GM12878 (cell line): ENCODE measurements at regions not wholly inside any gene's neighbourhood (a gene's known extent, or its start where the extent isn't known, plus 50 kb on each side); places are given as distances from the start of the nearest gene placed in this dataset.

Experiments
- ATF3 ChIP-seq: IDR thresholded peaks from 2 replicates; pipeline ENCODE4 v1.6.1; 2011; ENCODE audit warnings: low read depth, mild to moderate bottlenecking, low read length, moderate library complexity, borderline replicate concordance; ENCODE audit errors: extremely low read depth
- CTCF ChIP-seq, 3 experiments: IDR thresholded peaks in 2 of 3; conservative IDR thresholded peaks in 1 of 3; 2 replicates each; pipeline ENCODE4 v1.5.1; 2011; ENCODE audit warnings: low read depth in 3 of 3, low read length in 3 of 3, mild to moderate bottlenecking in 3 of 3, control low read depth in 2 of 3, moderate library complexity in 2 of 3, inconsistent platforms in 1 of 3, mixed read lengths in 1 of 3; ENCODE audit not compliant: control insufficient read depth in 2 of 3, insufficient read depth in 1 of 3; ENCODE audit errors: extremely low read depth in 1 of 3
- ETV6 ChIP-seq, 2 experiments: fragments of 450-650 bp in 1 of 2; IDR thresholded peaks in 1 of 2; conservative IDR thresholded peaks in 1 of 2; 2 replicates each; pipeline ENCODE4 v1.6.1; 2014; ENCODE audit warnings: antibody characterized with exemption in 1 of 2, borderline replicate concordance in 1 of 2, low read depth in 1 of 2, mild to moderate bottlenecking in 1 of 2, moderate library complexity in 1 of 2
- EZH2 ChIP-seq: IDR thresholded peaks from 2 replicates; pipeline ENCODE4 v1.6.1; 2012; ENCODE audit warnings: low read depth, mild to moderate bottlenecking, control low read depth, inconsistent platforms, low read length, borderline replicate concordance; ENCODE audit not compliant: control insufficient read depth
- NR2C2 ChIP-seq: IDR thresholded peaks from 2 replicates; pipeline ENCODE4 v1.6.1; 2011; ENCODE audit warnings: borderline replicate concordance, low read depth; ENCODE audit not compliant: control insufficient read depth, insufficient read length
- NRF1 ChIP-seq: conservative IDR thresholded peaks from 2 replicates; pipeline ENCODE4 v1.6.1; 2011; ENCODE audit warnings: mild to moderate bottlenecking, low read depth, low read length, improper control_type of control experiment
- PML ChIP-seq: IDR thresholded peaks from 2 replicates; pipeline ENCODE4 v1.6.1; 2012; ENCODE audit warnings: low read length, inconsistent platforms
- POLR2A ChIP-seq: IDR thresholded peaks from 2 replicates; pipeline ENCODE4 v1.6.1; 2011; ENCODE audit warnings: low read depth, mild to moderate bottlenecking, low read length
- REST ChIP-seq: IDR thresholded peaks from 2 replicates; pipeline ENCODE4 v1.6.1; 2012; ENCODE audit warnings: mild to moderate bottlenecking, low read depth, low read length
- SREBF2 ChIP-seq: IDR thresholded peaks from 2 replicates; pipeline ENCODE4 v1.6.1; 2012; ENCODE audit warnings: mild to moderate bottlenecking, low read length
- SUPT20H ChIP-seq: IDR thresholded peaks from 2 replicates; pipeline ENCODE4 v1.6.1; 2011; ENCODE audit warnings: low read depth, mild to moderate bottlenecking, low read length, moderate library complexity, borderline replicate concordance; ENCODE audit not compliant: control insufficient read depth
- TAF1 ChIP-seq: IDR thresholded peaks from 2 replicates; pipeline ENCODE4 v1.6.1; 2011; ENCODE audit warnings: mild to moderate bottlenecking, low read depth, low read length, borderline replicate concordance
- TCF7 ChIP-seq: IDR thresholded peaks from 2 replicates; pipeline ENCODE4 v1.6.1; 2014; ENCODE audit warnings: antibody characterized with exemption, borderline replicate concordance
- ZBTB11 ChIP-seq: fragments of 450-650 bp; formaldehyde crosslinking; IDR thresholded peaks from 2 replicates; pipeline ENCODE4 v1.5.0; 2022; ENCODE audit warnings: mild to moderate bottlenecking, missing genetic modification characterization

- TF ChIP-seq CTCF (IDR thresholded peaks at IDR 0.05 in 2 of 3, conservative IDR thresholded peaks at IDR 0.05 in 1 of 3; ENCODE audit: control insufficient read depth in 2 of 3, extremely low read depth in 1 of 3, insufficient read depth in 1 of 3, low read depth in 3 of 3, low read length in 3 of 3) (no peak), ZBTB11 (CRISPR knock-in tag) (no peak), ETV6 (conservative IDR thresholded peaks at IDR 0.05 in 1 of 2, IDR thresholded peaks at IDR 0.05 in 1 of 2; ENCODE audit: borderline replicate concordance in 1 of 2, low read depth in 1 of 2) (no peak), EZH2 (no peak), POLR2A (no peak), ATF3 (no peak), TCF7 (no peak), SREBF2 (no peak), TAF1 (no peak), SUPT20H (no peak), NR2C2 (no peak), PML (no peak), NRF1 (no peak), REST (no peak)
These were observed 260.8 kb upstream of the TNC start for GRCh38 chr9:115378758-115379157.
